Hematopoietic multipotent progenitor cell (in vitro differentiated cells): ENCODE measurements at regions not wholly inside any gene's neighbourhood (a gene's known extent, or its start where the extent isn't known, plus 50 kb on each side); places are given as distances from the start of the nearest gene placed in this dataset.
"Not testable (repeated sequence)": the region's sequence is repeated elsewhere in the genome, so short reads cannot be mapped to it uniquely, and the experiment has no call there.

Source experiments
- DNase-seq, 3 donors: peaks; one replicate each; pipeline ENCODE4 v3.0.0-alpha.2; 2011 to 2015; ENCODE audit warnings: low read depth in 2 of 3, low spot score in 2 of 3

GRCh38 chr2:210955591-210955990 is 399.2 kb downstream of the CPS1 start:
- no peak for DNase-seq

- DNase-seq: no peak
Observed at GRCh38 chr2:210956101-210956500, 399.7 kb downstream of the CPS1 start.

GRCh38 chr2:210961249-210961648 is 404.9 kb downstream of the CPS1 start:
- DNase-seq: no peak

- no peak for DNase-seq
Observed at GRCh38 chr2:210963386-210963785, 407.0 kb downstream of the CPS1 start.

- no peak for DNase-seq
Observed at GRCh38 chr2:210964141-210964764, 407.9 kb downstream of the CPS1 start.

- DNase-seq: no peak
Observed at GRCh38 chr2:210965472-210965871, 409.1 kb downstream of the CPS1 start.

- DNase-seq: no peak
Observed at GRCh38 chr2:210966330-210966729, 409.9 kb downstream of the CPS1 start.

GRCh38 chr2:210971431-210971830 is 415.0 kb downstream of the CPS1 start:
- no peak for DNase-seq

- not testable (repeated sequence) for DNase-seq
Observed at GRCh38 chr2:210986806-210987205, 430.4 kb downstream of the CPS1 start.

GRCh38 chr2:210991107-210991506 is 434.7 kb downstream of the CPS1 start:
- no peak for DNase-seq

GRCh38 chr2:210994104-210994503 is 437.7 kb downstream of the CPS1 start:
- DNase-seq: no peak

GRCh38 chr2:210997373-210997772 is 441.0 kb downstream of the CPS1 start:
- DNase-seq: no peak

GRCh38 chr2:210998334-210998733 is 441.9 kb downstream of the CPS1 start:
- DNase-seq: no peak

GRCh38 chr2:211014376-211014775 is 458.0 kb downstream of the CPS1 start:
- DNase-seq: no peak

- no peak for DNase-seq
Observed at GRCh38 chr2:211014906-211015305, 458.5 kb downstream of the CPS1 start.

GRCh38 chr2:211025089-211025488 is 468.7 kb downstream of the CPS1 start:
- not testable (repeated sequence) for DNase-seq

GRCh38 chr2:211026109-211026508 is 469.7 kb downstream of the CPS1 start:
- no peak for DNase-seq

GRCh38 chr2:211027976-211028375 is 471.6 kb downstream of the CPS1 start:
- DNase-seq: no peak

- no peak for DNase-seq
Observed at GRCh38 chr2:211033765-211034164, 477.4 kb downstream of the CPS1 start.

GRCh38 chr2:211035548-211036185 is 479.3 kb downstream of the CPS1 start:
- peak in 2 of 3 donors; percentile 11 to 52 for DNase-seq

GRCh38 chr2:211045025-211045424 is 488.6 kb downstream of the CPS1 start:
- no peak for DNase-seq

- DNase-seq: no peak
Observed at GRCh38 chr2:211049321-211050018, 493.1 kb downstream of the CPS1 start.
